HCT116 (cell line): ENCODE measurements at regions not wholly inside any gene's neighbourhood (a gene's known extent, or its start where the extent isn't known, plus 50 kb on each side); places are given as distances from the start of the nearest gene placed in this dataset.

Source experiments
- ATAC-seq: fragments of 200-7000 bp; cut with Tn5 transposase; 2 replicates; pipeline ENCODE4 v1.9.1; 2020; ENCODE audit warnings: mild to moderate bottlenecking, moderate library complexity
- BruUV-seq: library from RNA; stranded (reverse); fragments of 400-500 nt; replicated peaks from 2 replicates; lab custom pipeline; 2021; lab: Mats Ljungman, UMichigan
- CTCF ChIA-PET: fragments of 300-600 bp; sonication (Branson Sonifier 250); formaldehyde crosslinking; loops from one replicate; lab custom pipeline; 2021; ENCODE audit warnings: antibody characterized with exemption; lab: Charles Lee
- POLR2A ChIA-PET: fragments of 300-600, 350-600 bp; sonication (Branson Sonifier 250); formaldehyde crosslinking; loops from one replicate; lab custom pipeline; 2021; ENCODE audit warnings: antibody characterized with exemption; lab: Charles Lee
- RAD21 ChIA-PET, 2 experiments: fragments of 300-600 bp; sonication (Branson Sonifier 250); formaldehyde crosslinking; loops; one replicate each; lab custom pipeline; 2023; ENCODE audit warnings: low total read pairs in 2 of 2; ENCODE audit not compliant: uncharacterized antibody in 2 of 2, unreplicated experiment in 2 of 2, low non-redundant PET in 1 of 2; lab: Charles Lee
- DNase-seq: peaks from one replicate; pipeline ENCODE4 v3.0.0-alpha.2; 2010; ENCODE audit warnings: low read depth, low spot score
- H2AFZ ChIP-seq: fragments of 200-600 bp; shearing (Covaris generic), sonication (generic); 2 replicates; pipeline ENCODE4 v1.6.1; 2017; ENCODE audit warnings: low read depth, mixed run types, mixed read lengths, antibody characterized with exemption, low read length; ENCODE audit not compliant: poor library complexity, severe bottlenecking
- H3K27ac ChIP-seq: 2 replicates; pipeline ENCODE4 v1.5.1; 2012; ENCODE audit warnings: low read depth, low read length
- H3K27me3 ChIP-seq: fragments of 200-600 bp; sonication (generic); 2 replicates; pipeline ENCODE4 v1.6.1; 2016; ENCODE audit warnings: mixed run types, low read length, mixed read lengths; ENCODE audit not compliant: insufficient read depth
- H3K36me3 ChIP-seq, 2 experiments: fragments of 200-500 bp in 1 of 2; fragments of 200-600 bp in 1 of 2; sonication (Bioruptor generic) in 1 of 2; sonication (generic) in 1 of 2; 2 replicates each; pipeline versions ENCODE4 v1.5.1 to v1.6.1; 2014 to 2016; ENCODE audit warnings: low read length in 2 of 2, inconsistent platforms in 1 of 2, mixed read lengths in 1 of 2, mixed run types in 1 of 2; ENCODE audit not compliant: insufficient read depth in 2 of 2, control insufficient read depth in 1 of 2
- H3K4me1 ChIP-seq, 2 experiments: fragments of 200-600 bp in 1 of 2; sonication (generic) in 1 of 2; 2 replicates each; pipeline versions ENCODE4 v1.5.1 to v1.6.1; 2012 to 2017; ENCODE audit warnings: low read length in 2 of 2, inconsistent platforms in 1 of 2, mild to moderate bottlenecking in 1 of 2, mixed read lengths in 1 of 2, mixed run types in 1 of 2, moderate library complexity in 1 of 2; ENCODE audit not compliant: insufficient read depth in 2 of 2, control insufficient read depth in 1 of 2
- H3K4me2 ChIP-seq: fragments of 200-600 bp; sonication (generic); 2 replicates; pipeline ENCODE4 v1.6.1; 2017; ENCODE audit warnings: mixed run types, low read length, mixed read lengths
- H3K4me3 ChIP-seq, 2 experiments: fragments of 200-600 bp in 1 of 2; sonication (generic) in 1 of 2; replicated peaks in 1 of 2; 2 replicates each; pipeline ENCODE4 v1.5.1; 2011 to 2016; ENCODE audit warnings: low read length in 2 of 2, control low read depth in 1 of 2, low read depth in 1 of 2, mild to moderate bottlenecking in 1 of 2, mixed read lengths in 1 of 2, mixed run types in 1 of 2
- H3K79me2 ChIP-seq: fragments of 200-600 bp; sonication (generic); 2 replicates; pipeline ENCODE4 v1.6.1; 2017; ENCODE audit warnings: mild to moderate bottlenecking, mixed run types, low read length, moderate library complexity, mixed read lengths; ENCODE audit not compliant: insufficient read depth
- H3K9ac ChIP-seq: fragments of 200-600 bp; sonication (generic); 2 replicates; pipeline ENCODE4 v1.6.1; 2016; ENCODE audit warnings: low read length, mixed read lengths
- H3K9me2 ChIP-seq: fragments of 200-600 bp; sonication (generic), shearing (Covaris generic); 2 replicates; pipeline ENCODE4 v1.6.1; 2017; ENCODE audit warnings: mixed run types, mild to moderate bottlenecking, moderate library complexity; ENCODE audit not compliant: insufficient read depth
- H3K9me3 ChIP-seq, 2 experiments: fragments of 200-500 bp in 1 of 2; fragments of 200-600 bp in 1 of 2; sonication (Bioruptor generic) in 1 of 2; sonication (generic) in 1 of 2; 2 replicates each; pipeline ENCODE4 v1.6.1; 2014 to 2017; ENCODE audit warnings: low read length in 2 of 2, mixed read lengths in 2 of 2, inconsistent platforms in 1 of 2, low read depth in 1 of 2, mild to moderate bottlenecking in 1 of 2, mixed run types in 1 of 2, moderate library complexity in 1 of 2; ENCODE audit not compliant: control insufficient read depth in 1 of 2, insufficient read depth in 1 of 2
- H4K20me1 ChIP-seq: fragments of 200-600 bp; sonication (generic), shearing (Covaris generic); 2 replicates; pipeline ENCODE4 v1.6.1; 2017; ENCODE audit warnings: mixed run types, mild to moderate bottlenecking, moderate library complexity; ENCODE audit not compliant: insufficient read depth
- CEBPB ChIP-seq: IDR thresholded peaks from 2 replicates; pipeline ENCODE4 v1.6.1; 2012; ENCODE audit warnings: low read depth
- EGR1 ChIP-seq: IDR thresholded peaks from 2 replicates; pipeline ENCODE4 v1.6.1; 2012; ENCODE audit warnings: low read depth
- EZH2 ChIP-seq: fragments of 200-600 bp; sonication (generic); IDR thresholded peaks from 2 replicates; pipeline ENCODE4 v1.6.1; 2017; ENCODE audit warnings: antibody characterized with exemption, mixed run types
- JUND ChIP-seq: IDR thresholded peaks from 2 replicates; pipeline ENCODE4 v1.6.1; 2012
- POLR2AphosphoS5 ChIP-seq: IDR thresholded peaks from 2 replicates; pipeline ENCODE4 v1.6.1; 2011; ENCODE audit warnings: mild to moderate bottlenecking, low read depth, low read length, moderate library complexity
- SIN3A ChIP-seq: IDR thresholded peaks from 2 replicates; pipeline ENCODE4 v1.6.1; 2012; ENCODE audit warnings: low read depth
- ZFX ChIP-seq: fragments of 450-650 bp; IDR thresholded peaks from 2 replicates; pipeline ENCODE4 v1.6.1; 2017
- ZNF274 ChIP-seq: fragments of 200-500 bp; sonication (Bioruptor generic); IDR thresholded peaks from 2 replicates; pipeline ENCODE4 v1.6.1; 2014; ENCODE audit warnings: mild to moderate bottlenecking, low read depth, low read length, inconsistent platforms
- intact Hi-C: fragments of 100-400 bp; cut with micrococcal nuclease; formaldehyde crosslinking; loops from 2 replicates; pipeline ENCODE4 v1.10.0; 2022
- TF ChIP-seq, protein P1 (sequence below): IDR thresholded peaks from 2 replicates; pipeline ENCODE4 v1.6.1; 2012; ENCODE audit warnings: low read depth

DNA sequence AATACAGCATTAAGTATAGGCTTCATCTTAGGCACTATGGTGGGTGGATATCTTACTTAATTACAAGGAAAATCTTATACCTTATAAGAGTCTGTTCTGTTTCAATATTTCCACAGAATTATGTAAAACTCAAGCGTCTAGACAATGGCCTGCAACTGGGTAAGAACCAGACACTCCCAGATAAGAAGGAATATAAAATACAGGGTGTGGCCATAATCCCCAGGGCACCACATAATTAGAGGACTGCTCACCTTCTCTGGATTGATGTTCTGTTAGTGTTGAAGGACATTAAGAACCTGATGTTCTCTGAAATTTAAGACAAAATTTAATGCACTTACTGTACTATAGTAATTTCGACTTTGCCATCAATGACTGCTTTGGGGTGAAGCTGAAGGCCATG, 198.2 kb upstream of the ARSJ start:
- no peaks in the 10 kb centered on the region for H3K36me3 ChIP-seq
- H3K9ac ChIP-seq = no peak overlapping the region
- ATAC-seq (no peak), DNase-seq (no peak)
- H3K9me3 ChIP-seq = 0 out of 4 replicates have a peak, but pooled peaks cover 0 to 3% of the 10 kb centered on the region in 2 experiments
- ChIA-PET CTCF (no interaction called here), POLR2A (no interaction called here), RAD21 (no interaction called here)
- H4K20me1 ChIP-seq = no peaks in the 10 kb centered on the region
- no peaks in the 10 kb centered on the region for H3K27me3 ChIP-seq
- H3K4me3 ChIP-seq = no peak overlapping the region
- no peaks in the 10 kb centered on the region for H3K9me2 ChIP-seq
- BruUV-seq = no TSS peak
- no peaks in the 10 kb centered on the region for H3K79me2 ChIP-seq
- intact Hi-C loops = no loop called here
- no peak overlapping the region for H3K4me2 ChIP-seq
- no peak overlapping the region for H3K27ac ChIP-seq
- no peak for TF ChIP-seq EGR1
- no peak for TF ChIP-seq ZNF274
- no peak for TF ChIP-seq EZH2
- TF ChIP-seq, protein P1, sequence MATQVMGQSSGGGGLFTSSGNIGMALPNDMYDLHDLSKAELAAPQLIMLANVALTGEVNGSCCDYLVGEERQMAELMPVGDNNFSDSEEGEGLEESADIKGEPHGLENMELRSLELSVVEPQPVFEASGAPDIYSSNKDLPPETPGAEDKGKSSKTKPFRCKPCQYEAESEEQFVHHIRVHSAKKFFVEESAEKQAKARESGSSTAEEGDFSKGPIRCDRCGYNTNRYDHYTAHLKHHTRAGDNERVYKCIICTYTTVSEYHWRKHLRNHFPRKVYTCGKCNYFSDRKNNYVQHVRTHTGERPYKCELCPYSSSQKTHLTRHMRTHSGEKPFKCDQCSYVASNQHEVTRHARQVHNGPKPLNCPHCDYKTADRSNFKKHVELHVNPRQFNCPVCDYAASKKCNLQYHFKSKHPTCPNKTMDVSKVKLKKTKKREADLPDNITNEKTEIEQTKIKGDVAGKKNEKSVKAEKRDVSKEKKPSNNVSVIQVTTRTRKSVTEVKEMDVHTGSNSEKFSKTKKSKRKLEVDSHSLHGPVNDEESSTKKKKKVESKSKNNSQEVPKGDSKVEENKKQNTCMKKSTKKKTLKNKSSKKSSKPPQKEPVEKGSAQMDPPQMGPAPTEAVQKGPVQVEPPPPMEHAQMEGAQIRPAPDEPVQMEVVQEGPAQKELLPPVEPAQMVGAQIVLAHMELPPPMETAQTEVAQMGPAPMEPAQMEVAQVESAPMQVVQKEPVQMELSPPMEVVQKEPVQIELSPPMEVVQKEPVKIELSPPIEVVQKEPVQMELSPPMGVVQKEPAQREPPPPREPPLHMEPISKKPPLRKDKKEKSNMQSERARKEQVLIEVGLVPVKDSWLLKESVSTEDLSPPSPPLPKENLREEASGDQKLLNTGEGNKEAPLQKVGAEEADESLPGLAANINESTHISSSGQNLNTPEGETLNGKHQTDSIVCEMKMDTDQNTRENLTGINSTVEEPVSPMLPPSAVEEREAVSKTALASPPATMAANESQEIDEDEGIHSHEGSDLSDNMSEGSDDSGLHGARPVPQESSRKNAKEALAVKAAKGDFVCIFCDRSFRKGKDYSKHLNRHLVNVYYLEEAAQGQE = no peak
- no peak for TF ChIP-seq POLR2AphosphoS5
- no peak for TF ChIP-seq JUND
- TF ChIP-seq ZFX = no peak
- no peak for TF ChIP-seq CEBPB
- no peak for TF ChIP-seq SIN3A
- H2AFZ ChIP-seq = no peak overlapping the region
- H3K4me1 ChIP-seq = no peaks in the 10 kb centered on the region; a peak in 1 of 4 replicates
